HK-2 (cell line): ENCODE measurements at regions not wholly inside any gene's neighbourhood (a gene's known extent, or its start where the extent isn't known, plus 50 kb on each side); places are given as distances from the start of the nearest gene placed in this dataset.

Experiments
- DNase-seq: peaks from one replicate; pipeline ENCODE4 v3.0.0-alpha.2; 2018; ENCODE audit not compliant: unreplicated experiment

- no peak for DNase-seq
Observed at GRCh38 chr4:187238646-187239045, 515.0 kb upstream of the FAT1 start.

- DNase-seq: no peak
Observed at GRCh38 chr4:187251896-187252295, 528.2 kb upstream of the FAT1 start.

GRCh38 chr4:187256897-187257296 lies 533.2 kb upstream of the FAT1 start:
- no peak for DNase-seq

- DNase-seq: no peak
Observed at GRCh38 chr4:187258651-187259401, 535.2 kb upstream of the FAT1 start.

GRCh38 chr4:187268940-187269339 lies 545.3 kb upstream of the FAT1 start:
- no peak for DNase-seq

GRCh38 chr4:187270154-187270553 lies 546.5 kb upstream of the FAT1 start:
- DNase-seq: no peak

GRCh38 chr4:187271848-187272247 lies 548.2 kb upstream of the FAT1 start:
- no peak for DNase-seq

- no peak for DNase-seq
Observed at GRCh38 chr4:187274153-187274552, 550.5 kb upstream of the FAT1 start.

- no peak for DNase-seq
Observed at GRCh38 chr4:187276736-187277408, 553.2 kb upstream of the FAT1 start.

GRCh38 chr4:187283201-187283955 lies 559.7 kb upstream of the FAT1 start:
- DNase-seq: no peak

- no peak for DNase-seq
Observed at GRCh38 chr4:187286525-187286924, 562.9 kb upstream of the FAT1 start.

GRCh38 chr4:187289371-187289770 lies 565.7 kb upstream of the FAT1 start:
- DNase-seq: no peak

- no peak for DNase-seq
Observed at GRCh38 chr4:187294861-187295260, 571.2 kb upstream of the FAT1 start.

GRCh38 chr4:187301923-187302322 lies 578.3 kb upstream of the FAT1 start:
- no peak for DNase-seq

- DNase-seq: no peak
Observed at GRCh38 chr4:187302457-187303150, 578.9 kb upstream of the FAT1 start.

- no peak for DNase-seq
Observed at GRCh38 chr4:187304133-187304532, 580.5 kb upstream of the FAT1 start.

- no peak for DNase-seq
Observed at GRCh38 chr4:187307131-187307530, 583.5 kb upstream of the FAT1 start.

GRCh38 chr4:187309456-187309855 lies 585.8 kb upstream of the FAT1 start:
- no peak for DNase-seq

- DNase-seq: no peak
Observed at GRCh38 chr4:187312299-187312698, 588.6 kb upstream of the FAT1 start.

- no peak for DNase-seq
Observed at GRCh38 chr4:187317799-187318198, 594.1 kb upstream of the FAT1 start.

- no peak for DNase-seq
Observed at GRCh38 chr4:187321711-187322110, 598.1 kb upstream of the FAT1 start.

GRCh38 chr4:187332141-187332540 lies 608.5 kb upstream of the FAT1 start:
- DNase-seq: no peak
